ENCODE measurements at regions not wholly inside any gene's neighbourhood (a gene's known extent, or its start where the extent isn't known, plus 50 kb on each side); places are given as distances from the start of the nearest gene placed in this dataset.

DNA sequence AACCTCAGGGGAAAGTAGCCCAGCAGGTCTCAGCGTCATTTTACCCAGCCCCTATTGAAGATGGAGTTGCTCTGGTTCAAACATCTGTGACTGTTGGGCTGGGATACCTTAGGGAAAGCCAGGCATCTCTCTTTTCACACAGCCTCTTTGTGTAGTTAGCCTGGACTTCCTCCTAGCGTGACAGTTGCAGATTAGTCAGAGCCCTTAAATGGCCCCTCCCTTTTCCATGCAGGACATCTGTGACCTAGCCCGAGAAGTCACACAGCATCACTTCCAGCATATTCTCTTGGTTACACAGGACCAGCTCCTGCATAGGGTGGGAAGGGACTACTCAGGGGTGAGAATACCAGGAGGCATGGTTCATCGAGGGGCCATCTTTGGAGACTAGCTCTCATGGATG lies 375.0 kb upstream of the RBFOX1 start:
- TF ChIP-seq, protein P1, sequence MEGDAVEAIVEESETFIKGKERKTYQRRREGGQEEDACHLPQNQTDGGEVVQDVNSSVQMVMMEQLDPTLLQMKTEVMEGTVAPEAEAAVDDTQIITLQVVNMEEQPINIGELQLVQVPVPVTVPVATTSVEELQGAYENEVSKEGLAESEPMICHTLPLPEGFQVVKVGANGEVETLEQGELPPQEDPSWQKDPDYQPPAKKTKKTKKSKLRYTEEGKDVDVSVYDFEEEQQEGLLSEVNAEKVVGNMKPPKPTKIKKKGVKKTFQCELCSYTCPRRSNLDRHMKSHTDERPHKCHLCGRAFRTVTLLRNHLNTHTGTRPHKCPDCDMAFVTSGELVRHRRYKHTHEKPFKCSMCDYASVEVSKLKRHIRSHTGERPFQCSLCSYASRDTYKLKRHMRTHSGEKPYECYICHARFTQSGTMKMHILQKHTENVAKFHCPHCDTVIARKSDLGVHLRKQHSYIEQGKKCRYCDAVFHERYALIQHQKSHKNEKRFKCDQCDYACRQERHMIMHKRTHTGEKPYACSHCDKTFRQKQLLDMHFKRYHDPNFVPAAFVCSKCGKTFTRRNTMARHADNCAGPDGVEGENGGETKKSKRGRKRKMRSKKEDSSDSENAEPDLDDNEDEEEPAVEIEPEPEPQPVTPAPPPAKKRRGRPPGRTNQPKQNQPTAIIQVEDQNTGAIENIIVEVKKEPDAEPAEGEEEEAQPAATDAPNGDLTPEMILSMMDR (IDR thresholded peaks at IDR 0.05; ENCODE audit: extremely low read depth, missing control alignments) = no peak

DNA sequence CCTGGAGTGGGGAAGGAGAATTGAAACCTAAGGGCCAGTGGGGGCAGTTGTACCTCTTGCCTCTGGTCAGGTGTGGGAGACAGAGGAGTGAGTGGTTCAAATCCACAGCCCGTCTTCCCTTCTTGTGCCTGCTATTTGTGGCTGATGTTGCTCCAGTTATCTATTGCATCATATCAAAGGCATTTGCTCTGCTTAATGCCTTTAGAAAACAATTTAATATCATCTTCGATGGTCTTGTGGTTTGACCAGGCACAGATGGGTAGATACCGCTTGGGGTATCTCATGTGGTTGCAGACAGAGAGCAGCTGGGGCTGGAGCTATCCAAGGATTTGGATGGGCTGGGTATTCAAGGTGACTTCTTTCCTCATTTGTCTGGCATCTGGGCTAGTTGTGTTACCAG lies 376.1 kb upstream of the RBFOX1 start:
- DNase-seq (ENCODE audit: low spot score) = no peak
- TF ChIP-seq, protein P1 (IDR thresholded peaks at IDR 0.05; ENCODE audit: extremely low read depth, missing control alignments) = no peak

More for the DNA sequence above, 375.0 kb upstream of the RBFOX1 start:
- DNase-seq (ENCODE audit: low spot score) = no peak

DNA sequence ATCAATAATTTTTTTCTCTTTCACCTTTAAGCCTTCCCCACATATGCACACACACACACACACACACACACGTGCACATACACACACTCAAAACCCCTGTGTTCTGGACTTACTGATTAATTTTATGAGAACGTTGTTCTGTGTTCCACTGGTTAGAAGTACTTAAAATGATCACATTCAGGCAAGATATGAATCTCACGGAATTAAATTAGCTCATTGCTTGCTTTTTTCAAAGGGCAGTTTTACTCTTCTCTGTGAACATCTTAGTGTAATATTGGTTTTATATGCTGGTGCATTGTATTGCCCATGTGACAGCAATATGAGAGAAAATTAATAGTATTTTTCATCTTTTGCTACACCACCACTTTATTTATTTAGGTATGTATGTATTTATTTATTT lies 377.3 kb upstream of the RBFOX1 start:
- DNase-seq (ENCODE audit: low spot score) = no peak
- TF ChIP-seq, protein P1 (IDR thresholded peaks at IDR 0.05; ENCODE audit: extremely low read depth, missing control alignments) = no peak

- no peak for DNase-seq (ENCODE audit: low spot score)
- TF ChIP-seq, protein P1 (IDR thresholded peaks at IDR 0.05; ENCODE audit: extremely low read depth, missing control alignments) = no peak
These were observed 383.4 kb upstream of the RBFOX1 start for GRCh38 chr16:6949240-6949639.

DNA sequence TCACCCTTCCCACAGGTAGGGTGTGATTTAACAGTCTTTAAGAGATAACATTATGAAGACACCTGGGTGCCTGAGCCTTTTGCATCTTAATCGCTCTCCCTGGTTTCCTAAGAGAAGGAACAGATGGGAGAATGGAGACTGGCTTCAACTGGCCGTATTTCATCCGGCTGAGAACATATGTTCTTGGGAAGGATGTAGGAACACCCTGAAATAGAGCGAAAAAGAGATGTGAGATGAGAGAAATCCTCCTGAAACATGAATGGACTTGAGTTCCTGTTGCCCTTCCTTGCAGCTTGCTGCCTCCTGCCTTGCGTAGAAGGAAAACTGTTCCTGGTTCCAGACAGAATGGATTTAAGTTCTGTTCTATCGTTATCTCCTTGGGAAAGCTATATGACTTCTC lies 385.4 kb upstream of the RBFOX1 start:
- TF ChIP-seq, protein P1 (IDR thresholded peaks at IDR 0.05; ENCODE audit: extremely low read depth, missing control alignments) = no peak
- DNase-seq (ENCODE audit: low spot score) = no peak

GRCh38 chr16:6946802-6947201 lies 385.8 kb upstream of the RBFOX1 start:
- no peak for DNase-seq (ENCODE audit: low spot score)
- TF ChIP-seq, protein P1 (IDR thresholded peaks at IDR 0.05; ENCODE audit: extremely low read depth, missing control alignments) = no peak

- TF ChIP-seq, protein P1 (IDR thresholded peaks at IDR 0.05; ENCODE audit: extremely low read depth, missing control alignments) = no peak
- no peak for DNase-seq (ENCODE audit: low spot score)
These were observed 386.5 kb upstream of the RBFOX1 start for GRCh38 chr16:6946106-6946505.

Data from GM20000 (cell line).